T-helper 17 cell (primary cell): ENCODE measurements at regions not wholly inside any gene's neighbourhood (a gene's known extent, or its start where the extent isn't known, plus 50 kb on each side); places are given as distances from the start of the nearest gene placed in this dataset.
"Not testable (repeated sequence)": the region's sequence is repeated elsewhere in the genome, so short reads cannot be mapped to it uniquely, and the experiment has no call there.

Experiments used
- ATAC-seq: fragments of 150-1000 bp; cut with Tn5 transposase; 2 replicates; pipeline ENCODE4 v1.10.0; 2021; ENCODE audit warnings: mild to moderate bottlenecking, moderate library complexity
- DNase-seq, 3 donors: peaks; one replicate each; pipeline versions ENCODE4 v3.0.0 to v3.0.0-alpha.2; 2020 to 2021
- H3K9me3 ChIP-seq: one replicate; pipeline ENCODE4 v1.7.0; 2013; ENCODE audit warnings: low read length, mild to moderate bottlenecking; ENCODE audit not compliant: control insufficient read depth, poor library complexity, severe bottlenecking
- H3K27ac Mint-ChIP-seq: one replicate; pipeline ENCODE4 v1.8.0; 2022; ENCODE audit warnings: mild to moderate bottlenecking, moderate library complexity, mixed read lengths
- H3K27me3 Mint-ChIP-seq: one replicate; pipeline ENCODE4 v1.8.0; 2022; ENCODE audit warnings: mixed read lengths
- H3K36me3 Mint-ChIP-seq: one replicate; pipeline ENCODE4 v1.8.0; 2022; ENCODE audit warnings: low read depth, mixed read lengths
- H3K4me1 Mint-ChIP-seq: one replicate; pipeline ENCODE4 v1.8.0; 2022; ENCODE audit warnings: mild to moderate bottlenecking, mixed read lengths
- H3K4me3 Mint-ChIP-seq: one replicate; pipeline ENCODE4 v1.8.0; 2022; ENCODE audit warnings: mild to moderate bottlenecking, moderate library complexity, mixed read lengths

- H3K4me3 Mint-ChIP-seq: no peak overlapping the region
- no peak overlapping the region for H3K27ac Mint-ChIP-seq
- DNase-seq: no peak
- ATAC-seq: no peak
- H3K27me3 Mint-ChIP-seq: peaks cover 21% of the 10 kb centered on the region
- H3K9me3 ChIP-seq: no peaks in the 10 kb centered on the region
- no peaks in the 10 kb centered on the region for H3K4me1 Mint-ChIP-seq
- H3K36me3 Mint-ChIP-seq: peaks cover 2% of the 10 kb centered on the region
Measured at GRCh38 chr20:5397393-5397792, 80.6 kb upstream of the PROKR2 start.

GRCh38 chr20:5395932-5396727 is 79.4 kb upstream of the PROKR2 start:
- ATAC-seq: no peak
- H3K9me3 ChIP-seq: no peaks in the 10 kb centered on the region
- no peak for DNase-seq
- H3K27me3 Mint-ChIP-seq: peaks cover 23% of the 10 kb centered on the region
- H3K4me1 Mint-ChIP-seq: no peaks in the 10 kb centered on the region
- no peak overlapping the region for H3K27ac Mint-ChIP-seq
- H3K36me3 Mint-ChIP-seq: no peaks in the 10 kb centered on the region
- H3K4me3 Mint-ChIP-seq: no peak overlapping the region

DNA sequence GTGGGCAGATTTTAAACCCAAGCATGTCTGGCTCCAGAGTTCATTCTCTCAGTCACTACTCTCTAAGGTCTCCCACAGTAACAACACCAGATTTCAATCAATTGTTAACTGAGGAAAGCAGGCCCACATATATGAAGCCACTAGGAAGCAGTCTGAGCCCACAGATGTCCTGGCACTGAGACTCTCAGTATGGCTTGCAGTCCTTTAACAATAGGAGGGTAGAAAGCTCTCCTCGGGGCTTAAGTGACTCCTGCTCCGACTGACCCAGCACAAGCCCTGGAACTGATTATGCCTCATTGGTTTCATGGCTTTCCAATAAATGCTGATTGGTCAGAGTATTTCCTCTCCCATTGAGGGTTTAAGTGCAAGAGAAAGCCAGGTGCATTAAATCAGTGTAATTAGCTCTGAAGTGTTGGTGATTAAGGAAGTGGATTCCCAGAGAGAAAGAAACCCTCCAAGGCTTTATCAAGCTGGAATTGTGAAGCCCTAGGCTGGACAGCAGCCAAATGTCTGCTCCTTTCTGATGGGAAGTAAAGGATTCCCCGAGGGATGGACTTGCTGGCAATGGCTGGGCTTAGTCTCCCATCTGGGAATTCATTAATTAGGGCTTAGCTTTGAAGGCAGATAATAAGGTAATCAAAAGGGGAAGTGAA is 76.6 kb upstream of the PROKR2 start:
- Mint-ChIP-seq H3K4me1 (no peaks in the 10 kb centered on the region), H3K4me3 (no peak overlapping the region), H3K27ac (no peak overlapping the region), H3K36me3 (no peaks in the 10 kb centered on the region), H3K27me3 (peaks cover 38% of the 10 kb centered on the region)
- DNase-seq: no peak
- ATAC-seq: no peak
- H3K9me3 ChIP-seq: no peaks in the 10 kb centered on the region

GRCh38 chr20:5390720-5391119 is 74.0 kb upstream of the PROKR2 start:
- H3K36me3 Mint-ChIP-seq: no peaks in the 10 kb centered on the region
- no peaks in the 10 kb centered on the region for H3K4me1 Mint-ChIP-seq
- H3K27me3 Mint-ChIP-seq: peaks cover 35% of the 10 kb centered on the region
- H3K4me3 Mint-ChIP-seq: no peak overlapping the region
- H3K27ac Mint-ChIP-seq: no peak overlapping the region
- ATAC-seq (no peak), DNase-seq (no peak)
- no peaks in the 10 kb centered on the region for H3K9me3 ChIP-seq

DNA sequence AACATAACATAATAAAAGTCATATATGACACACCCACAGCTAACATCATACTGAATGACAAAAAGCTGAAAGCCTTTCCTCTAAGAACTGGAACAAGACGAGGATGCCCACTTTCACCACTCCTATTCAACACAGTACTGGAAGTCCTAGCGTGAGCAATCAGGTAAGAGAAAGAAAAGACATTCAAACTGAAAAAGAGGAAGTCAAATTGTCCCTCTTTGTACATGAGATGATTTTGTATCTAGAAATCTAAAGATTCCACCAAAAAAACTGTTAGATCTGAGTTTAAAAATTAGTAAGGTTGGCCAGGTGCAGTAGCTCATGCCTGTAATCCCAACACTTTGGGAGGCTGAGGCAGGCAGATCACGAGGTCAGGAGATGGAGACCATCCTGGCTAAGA is 70.1 kb upstream of the PROKR2 start:
- ATAC-seq, DNase-seq, H3K4me1 Mint-ChIP-seq, H3K4me3 Mint-ChIP-seq, H3K27ac Mint-ChIP-seq, H3K36me3 Mint-ChIP-seq, H3K9me3 ChIP-seq: not testable (repeated sequence)
- H3K27me3 Mint-ChIP-seq: peaks cover 17% of the 10 kb centered on the region

- not testable (repeated sequence) for ATAC-seq, H3K4me1 Mint-ChIP-seq, DNase-seq, H3K9me3 ChIP-seq, H3K27ac Mint-ChIP-seq, H3K27me3 Mint-ChIP-seq, H3K4me3 Mint-ChIP-seq, H3K36me3 Mint-ChIP-seq
Measured at GRCh38 chr20:5381527-5381926, 64.8 kb upstream of the PROKR2 start.

GRCh38 chr20:5377484-5377883 is 60.7 kb upstream of the PROKR2 start:
- DNase-seq (no peak), ATAC-seq (no peak)
- Mint-ChIP-seq H3K4me3 (no peak overlapping the region), H3K27me3 (peaks cover 23% of the 10 kb centered on the region), H3K27ac (no peak overlapping the region), H3K4me1 (no peaks in the 10 kb centered on the region), H3K36me3 (no peaks in the 10 kb centered on the region)
- H3K9me3 ChIP-seq: no peaks in the 10 kb centered on the region

DNA sequence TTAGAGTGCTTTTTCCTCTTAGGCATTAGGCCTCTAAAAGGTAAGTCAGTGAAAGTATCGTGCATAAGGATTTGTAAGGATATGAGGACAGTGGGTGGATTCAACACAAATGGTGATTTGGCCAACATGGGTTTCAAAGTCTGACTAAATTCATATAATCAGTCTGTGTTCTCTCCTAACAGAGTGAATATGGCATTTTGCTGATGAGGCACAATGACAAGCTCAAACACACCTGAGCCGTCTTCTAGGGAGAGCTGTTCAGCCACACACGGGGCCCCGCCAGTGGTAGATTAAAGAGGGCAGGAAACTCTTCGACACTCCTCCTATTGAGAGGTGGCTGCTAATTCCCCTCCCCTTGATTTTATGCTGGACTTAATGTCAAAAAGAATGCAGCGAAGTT is 59.5 kb upstream of the PROKR2 start:
- peaks cover 33% of the 10 kb centered on the region for H3K27me3 Mint-ChIP-seq
- H3K4me1 Mint-ChIP-seq: no peaks in the 10 kb centered on the region
- no peaks in the 10 kb centered on the region for H3K36me3 Mint-ChIP-seq
- no peak for ATAC-seq
- no peak overlapping the region for H3K27ac Mint-ChIP-seq
- no peak for DNase-seq
- no peak overlapping the region for H3K4me3 Mint-ChIP-seq
- H3K9me3 ChIP-seq: no peaks in the 10 kb centered on the region

DNA sequence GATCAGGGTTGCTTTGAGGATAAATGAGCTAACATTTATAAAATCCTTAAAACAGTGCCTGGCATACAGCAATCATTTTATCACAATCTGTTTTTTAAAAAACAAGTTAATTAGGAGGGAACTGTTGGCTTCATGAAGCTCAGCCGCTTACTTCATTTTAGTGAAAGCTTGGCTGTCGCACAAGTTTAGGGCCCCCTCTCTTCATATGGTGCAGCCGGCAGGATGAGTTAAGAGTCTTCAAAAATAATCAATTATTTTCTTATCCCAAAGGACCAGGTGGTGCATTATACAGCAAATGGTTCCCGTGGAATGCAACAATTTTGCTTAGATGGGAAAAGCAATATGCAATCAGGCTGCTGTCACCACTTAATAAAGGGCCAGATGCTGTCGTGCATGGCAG is 57.4 kb upstream of the PROKR2 start:
- Mint-ChIP-seq H3K27ac (no peak overlapping the region), H3K4me1 (peaks cover 2% of the 10 kb centered on the region), H3K36me3 (no peaks in the 10 kb centered on the region), H3K27me3 (peaks cover 38% of the 10 kb centered on the region), H3K4me3 (no peak overlapping the region)
- no peak for DNase-seq
- no peaks in the 10 kb centered on the region for H3K9me3 ChIP-seq
- no peak for ATAC-seq

DNA sequence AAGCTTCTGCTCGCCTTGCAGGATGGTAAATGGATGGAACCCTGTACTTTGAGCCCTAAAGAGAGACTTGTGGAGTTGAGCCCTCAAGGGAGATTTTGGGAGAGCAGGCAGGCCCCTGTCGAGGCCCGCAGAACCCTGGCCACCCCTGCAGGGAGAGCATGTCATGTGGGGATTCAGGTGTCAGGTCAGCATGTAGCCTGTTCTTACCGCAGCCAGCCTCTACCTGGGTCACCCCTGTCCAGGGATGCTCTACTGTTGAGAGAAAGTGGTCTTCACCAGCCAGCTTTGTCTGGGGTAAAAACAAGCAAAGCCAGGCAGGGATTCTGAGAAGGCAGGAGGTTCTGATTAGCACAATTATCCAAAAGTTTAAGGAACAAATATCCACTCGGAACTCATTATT is 55.6 kb upstream of the PROKR2 start:
- ATAC-seq (no peak), DNase-seq (no peak)
- peaks cover 37% of the 10 kb centered on the region for H3K27me3 Mint-ChIP-seq
- peaks cover 2% of the 10 kb centered on the region for H3K4me1 Mint-ChIP-seq
- no peak overlapping the region for H3K4me3 Mint-ChIP-seq
- H3K36me3 Mint-ChIP-seq: no peaks in the 10 kb centered on the region
- no peak overlapping the region for H3K27ac Mint-ChIP-seq
- H3K9me3 ChIP-seq: no peaks in the 10 kb centered on the region

DNA sequence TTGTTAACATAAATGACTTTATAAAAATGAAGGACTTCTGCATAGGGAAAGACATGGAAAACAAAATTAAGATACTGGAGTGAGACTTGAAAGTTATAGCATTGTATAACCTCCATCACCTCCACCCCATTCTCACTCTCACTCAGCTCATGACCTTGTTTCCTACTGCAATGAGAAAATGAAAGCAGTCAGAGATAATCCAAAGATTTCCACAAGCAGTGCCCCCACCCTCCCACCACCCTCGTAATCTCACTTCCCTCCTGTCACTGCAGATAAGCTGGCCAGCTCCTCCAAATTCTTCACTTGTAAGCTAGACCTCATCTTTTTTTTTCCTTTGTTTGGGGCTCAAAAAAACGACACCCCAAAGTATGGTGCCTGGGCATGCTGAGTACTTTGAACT is 52.9 kb upstream of the PROKR2 start:
- Mint-ChIP-seq H3K27ac (no peak overlapping the region), H3K4me1 (peaks cover 2% of the 10 kb centered on the region), H3K36me3 (peaks cover 2% of the 10 kb centered on the region), H3K27me3 (peaks cover 31% of the 10 kb centered on the region), H3K4me3 (no peak overlapping the region)
- no peak for DNase-seq
- no peaks in the 10 kb centered on the region for H3K9me3 ChIP-seq
- ATAC-seq: no peak
